ENCODE measurements at regions not wholly inside any gene's neighbourhood (a gene's known extent, or its start where the extent isn't known, plus 50 kb on each side); places are given as distances from the start of the nearest gene placed in this dataset.

DNA sequence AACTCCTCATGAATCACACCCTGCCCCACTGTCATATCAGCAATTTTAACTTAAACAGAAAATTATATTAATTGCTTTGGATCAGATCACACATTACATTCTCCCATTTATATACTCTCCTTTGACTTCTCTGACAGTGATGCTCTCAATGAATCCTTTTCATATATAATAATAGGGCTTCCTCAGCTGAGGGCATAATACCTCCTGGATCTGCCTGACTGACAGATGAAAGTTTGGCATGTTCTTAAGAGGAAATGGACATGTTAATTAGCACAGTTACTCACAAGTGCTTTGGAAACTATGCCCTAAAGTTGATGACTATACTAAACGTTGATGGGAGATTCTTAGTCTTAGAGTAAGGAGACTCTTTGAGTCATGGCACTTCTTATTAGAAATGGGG lies 478.2 kb upstream of the LRRN3 start:
- 0% methylated on average over 1 of the region's 1 CpG for WGBS (ENCODE audit: low lambda C conversion rate)
- no peak overlapping the region for H3K4me2 ChIP-seq (ENCODE audit: low read depth, low read length)
- in situ Hi-C loops (cut with HindIII; ENCODE audit: extremely low pct_ligation_motif_present, low pct_unique_long_range_greater_than_20kb) = no loop called here

More for the DNA sequence above, 478.2 kb upstream of the LRRN3 start:
- ChIA-PET CTCF (ENCODE audit: low intra/inter-chr PET ratio, low total read pairs) (no interaction called here), POLR2A (no interaction called here)
- no peak overlapping the region for H3K4me3 ChIP-seq (replicated peaks in 1 of 3; ENCODE audit: insufficient read depth in 1 of 3, low read depth in 2 of 3, low read length in 3 of 3)
- DNase-seq (ENCODE audit: low spot score) (no peak), ATAC-seq (no peak), FAIRE-seq (no peak)
- no peaks in the 10 kb centered on the region; a peak in 1 of 5 replicates for H3K27me3 ChIP-seq (ENCODE audit: control insufficient read depth in 1 of 2, insufficient read depth in 2 of 2, low read length in 2 of 2)
- BruUV-seq (replicated peaks) = no TSS peak
- no peaks in the 10 kb centered on the region for H3K79me2 ChIP-seq (ENCODE audit: insufficient read depth, low read length)
- no peaks in the 10 kb centered on the region for H3K9me3 ChIP-seq (ENCODE audit: low read length)
- H4K20me1 ChIP-seq (ENCODE audit: insufficient read depth, low read length) = no peaks in the 10 kb centered on the region
- no peak overlapping the region for H3K27ac ChIP-seq (ENCODE audit: extremely low read length, insufficient read depth, low read length)
- intact Hi-C loops (cut with micrococcal nuclease; ENCODE audit: unreplicated experiment) = no loop called here
- no peaks in the 10 kb centered on the region for H3K36me3 ChIP-seq (replicated peaks in 1 of 2; ENCODE audit: control insufficient read depth in 1 of 2, insufficient read depth in 2 of 2, low read length in 2 of 2)
- no peak overlapping the region for H2AFZ ChIP-seq (ENCODE audit: low read length)
- TF ChIP-seq HMG20A (CRISPR knock-in tag; IDR thresholded peaks at IDR 0.05; ENCODE audit: borderline replicate concordance) (no peak), ZIK1 (CRISPR knock-in tag; IDR thresholded peaks at IDR 0.05; ENCODE audit: borderline replicate concordance, low read depth) (no peak), ZNF781 (CRISPR knock-in tag; IDR thresholded peaks at IDR 0.05; ENCODE audit: borderline replicate concordance, not compliant biosample characterization) (no peak), CBX5 (CRISPR knock-in tag; IDR thresholded peaks at IDR 0.05; ENCODE audit: borderline replicate concordance) (no peak), NFKBIZ (CRISPR knock-in tag; IDR thresholded peaks at IDR 0.05) (no peak), ADNP (CRISPR knock-in tag; IDR thresholded peaks at IDR 0.05) (no peak)
- TF ChIP-seq, protein P1, sequence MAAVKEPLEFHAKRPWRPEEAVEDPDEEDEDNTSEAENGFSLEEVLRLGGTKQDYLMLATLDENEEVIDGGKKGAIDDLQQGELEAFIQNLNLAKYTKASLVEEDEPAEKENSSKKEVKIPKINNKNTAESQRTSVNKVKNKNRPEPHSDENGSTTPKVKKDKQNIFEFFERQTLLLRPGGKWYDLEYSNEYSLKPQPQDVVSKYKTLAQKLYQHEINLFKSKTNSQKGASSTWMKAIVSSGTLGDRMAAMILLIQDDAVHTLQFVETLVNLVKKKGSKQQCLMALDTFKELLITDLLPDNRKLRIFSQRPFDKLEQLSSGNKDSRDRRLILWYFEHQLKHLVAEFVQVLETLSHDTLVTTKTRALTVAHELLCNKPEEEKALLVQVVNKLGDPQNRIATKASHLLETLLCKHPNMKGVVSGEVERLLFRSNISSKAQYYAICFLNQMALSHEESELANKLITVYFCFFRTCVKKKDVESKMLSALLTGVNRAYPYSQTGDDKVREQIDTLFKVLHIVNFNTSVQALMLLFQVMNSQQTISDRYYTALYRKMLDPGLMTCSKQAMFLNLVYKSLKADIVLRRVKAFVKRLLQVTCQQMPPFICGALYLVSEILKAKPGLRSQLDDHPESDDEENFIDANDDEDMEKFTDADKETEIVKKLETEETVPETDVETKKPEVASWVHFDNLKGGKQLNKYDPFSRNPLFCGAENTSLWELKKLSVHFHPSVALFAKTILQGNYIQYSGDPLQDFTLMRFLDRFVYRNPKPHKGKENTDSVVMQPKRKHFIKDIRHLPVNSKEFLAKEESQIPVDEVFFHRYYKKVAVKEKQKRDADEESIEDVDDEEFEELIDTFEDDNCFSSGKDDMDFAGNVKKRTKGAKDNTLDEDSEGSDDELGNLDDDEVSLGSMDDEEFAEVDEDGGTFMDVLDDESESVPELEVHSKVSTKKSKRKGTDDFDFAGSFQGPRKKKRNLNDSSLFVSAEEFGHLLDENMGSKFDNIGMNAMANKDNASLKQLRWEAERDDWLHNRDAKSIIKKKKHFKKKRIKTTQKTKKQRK (IDR thresholded peaks at IDR 0.05; ENCODE audit: low read length) = no peak
- TF ChIP-seq, protein P2, sequence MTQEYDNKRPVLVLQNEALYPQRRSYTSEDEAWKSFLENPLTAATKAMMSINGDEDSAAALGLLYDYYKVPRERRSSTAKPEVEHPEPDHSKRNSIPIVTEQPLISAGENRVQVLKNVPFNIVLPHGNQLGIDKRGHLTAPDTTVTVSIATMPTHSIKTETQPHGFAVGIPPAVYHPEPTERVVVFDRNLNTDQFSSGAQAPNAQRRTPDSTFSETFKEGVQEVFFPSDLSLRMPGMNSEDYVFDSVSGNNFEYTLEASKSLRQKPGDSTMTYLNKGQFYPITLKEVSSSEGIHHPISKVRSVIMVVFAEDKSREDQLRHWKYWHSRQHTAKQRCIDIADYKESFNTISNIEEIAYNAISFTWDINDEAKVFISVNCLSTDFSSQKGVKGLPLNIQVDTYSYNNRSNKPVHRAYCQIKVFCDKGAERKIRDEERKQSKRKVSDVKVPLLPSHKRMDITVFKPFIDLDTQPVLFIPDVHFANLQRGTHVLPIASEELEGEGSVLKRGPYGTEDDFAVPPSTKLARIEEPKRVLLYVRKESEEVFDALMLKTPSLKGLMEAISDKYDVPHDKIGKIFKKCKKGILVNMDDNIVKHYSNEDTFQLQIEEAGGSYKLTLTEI (CRISPR knock-in tag; conservative IDR thresholded peaks at IDR 0.05) = no peak
- H3K9ac ChIP-seq (ENCODE audit: insufficient read depth, low read depth, low read length) = no peak overlapping the region
- no peaks in the 10 kb centered on the region for H3K4me1 ChIP-seq (ENCODE audit: insufficient read depth, low read length)
